ENCODE measurements at regions not wholly inside any gene's neighbourhood (a gene's known extent, or its start where the extent isn't known, plus 50 kb on each side); places are given as distances from the start of the nearest gene placed in this dataset.

- TF ChIP-seq POLR2AphosphoS5 (IDR thresholded peaks at IDR 0.05; ENCODE audit: low read depth, low read length) (no peak), TAF1 (IDR thresholded peaks at IDR 0.05; ENCODE audit: borderline replicate concordance, insufficient read depth, low read length) (no peak), SIN3A (IDR thresholded peaks at IDR 0.05; ENCODE audit: borderline replicate concordance, insufficient read depth, low read length) (no peak)
These were observed 148.2 kb upstream of the CYP1B1 start for GRCh38 chr2:38224181-38224580.

Measured in PFSK-1 (cell line).